ENCODE measurements at regions not wholly inside any gene's neighbourhood (a gene's known extent, or its start where the extent isn't known, plus 50 kb on each side); places are given as distances from the start of the nearest gene placed in this dataset.

GRCh38 chr7:8314566-8314965 lies 52.6 kb upstream of the ICA1 start:
- no peaks in the 10 kb centered on the region for H3K27me3 Mint-ChIP-seq (ENCODE audit: insufficient read depth)
- no peak overlapping the region for H3K9ac ChIP-seq (ENCODE audit: extremely low read depth, low read length, poor library complexity, severe bottlenecking)

GRCh38 chr7:8319115-8319514 lies 57.1 kb upstream of the ICA1 start:
- Histone ChIP-seq H3K27me3 (ENCODE audit: control insufficient read depth, insufficient read depth, low read length, poor library complexity, severe bottlenecking) (no peaks in the 10 kb centered on the region), H3K4me1 (ENCODE audit: control insufficient read depth, insufficient read depth, low read length) (peaks cover 13% of the 10 kb centered on the region), H3K9ac (ENCODE audit: extremely low read depth, low read length, poor library complexity, severe bottlenecking) (no peak overlapping the region), H3K27ac (ENCODE audit: low read depth, low read length) (no peak overlapping the region), H3K4me3 (ENCODE audit: low read length) (no peak overlapping the region), H3K36me3 (ENCODE audit: control insufficient read depth, insufficient read depth, low read length) (no peaks in the 10 kb centered on the region), H3K9me3 (ENCODE audit: control insufficient read depth, low read length) (peaks cover 20% of the 10 kb centered on the region)
- Mint-ChIP-seq H3K27me3 (ENCODE audit: insufficient read depth) (no peaks in the 10 kb centered on the region), H3K36me3 (ENCODE audit: low read depth) (peaks cover 19% of the 10 kb centered on the region), H3K4me1 (peaks cover 12% of the 10 kb centered on the region), H3K9me3 (peaks cover 20% of the 10 kb centered on the region), H3K4me3 (no peak overlapping the region), H3K27ac (no peak overlapping the region)
- 93 to 100% methylated on average over 1 of the region's 1 CpG for WGBS, 2 experiments (ENCODE audit: insufficient coverage in 1 of 2, insufficient read length in 1 of 2)
- DNase-seq: no peak
- no peak for TF ChIP-seq CTCF (conservative IDR thresholded peaks at IDR 0.05)

More at GRCh38 chr7:8314566-8314965, 52.6 kb upstream of the ICA1 start:
- no peak overlapping the region for H3K4me3 ChIP-seq (ENCODE audit: low read length)
- H3K27ac ChIP-seq (ENCODE audit: low read depth, low read length): no peak overlapping the region
- H3K27ac Mint-ChIP-seq: no peak overlapping the region
- H3K4me3 Mint-ChIP-seq: no peak overlapping the region
- peaks cover 19% of the 10 kb centered on the region for H3K36me3 Mint-ChIP-seq (ENCODE audit: low read depth)
- peaks cover 32% of the 10 kb centered on the region for H3K9me3 ChIP-seq (ENCODE audit: control insufficient read depth, low read length)
- H3K27me3 ChIP-seq (ENCODE audit: control insufficient read depth, insufficient read depth, low read length, poor library complexity, severe bottlenecking): no peaks in the 10 kb centered on the region
- no peak for DNase-seq
- no peaks in the 10 kb centered on the region for H3K4me1 Mint-ChIP-seq
- H3K4me1 ChIP-seq (ENCODE audit: control insufficient read depth, insufficient read depth, low read length): no peaks in the 10 kb centered on the region
- 87 to 88% methylated on average over 1 of the region's 1 CpG for WGBS, 2 experiments (ENCODE audit: insufficient coverage in 1 of 2, insufficient read length in 1 of 2)
- no peak for TF ChIP-seq CTCF (conservative IDR thresholded peaks at IDR 0.05)
- peaks cover 31% of the 10 kb centered on the region for H3K9me3 Mint-ChIP-seq
- no peaks in the 10 kb centered on the region for H3K36me3 ChIP-seq (ENCODE audit: control insufficient read depth, insufficient read depth, low read length)

GRCh38 chr7:8320174-8320573 lies 58.2 kb upstream of the ICA1 start:
- peaks cover 20% of the 10 kb centered on the region for H3K9me3 Mint-ChIP-seq
- no peak for TF ChIP-seq CTCF (conservative IDR thresholded peaks at IDR 0.05)
- DNase-seq: no peak
- Histone ChIP-seq H3K27ac (ENCODE audit: low read depth, low read length) (no peak overlapping the region), H3K4me1 (ENCODE audit: control insufficient read depth, insufficient read depth, low read length) (peaks cover 13% of the 10 kb centered on the region), H3K4me3 (ENCODE audit: low read length) (no peak overlapping the region), H3K9ac (ENCODE audit: extremely low read depth, low read length, poor library complexity, severe bottlenecking) (no peak overlapping the region), H3K9me3 (ENCODE audit: control insufficient read depth, low read length) (peaks cover 20% of the 10 kb centered on the region), H3K36me3 (ENCODE audit: control insufficient read depth, insufficient read depth, low read length) (no peaks in the 10 kb centered on the region), H3K27me3 (ENCODE audit: control insufficient read depth, insufficient read depth, low read length, poor library complexity, severe bottlenecking) (no peaks in the 10 kb centered on the region)
- 80 to 95% methylated on average over 1 of the region's 1 CpG for WGBS, 2 experiments (ENCODE audit: insufficient coverage in 1 of 2, insufficient read length in 1 of 2)
- no peak overlapping the region for H3K27ac Mint-ChIP-seq
- no peaks in the 10 kb centered on the region for H3K27me3 Mint-ChIP-seq (ENCODE audit: insufficient read depth)
- peaks cover 12% of the 10 kb centered on the region for H3K4me1 Mint-ChIP-seq
- H3K36me3 Mint-ChIP-seq (ENCODE audit: low read depth): peaks cover 27% of the 10 kb centered on the region
- H3K4me3 Mint-ChIP-seq: no peak overlapping the region

Measured in endodermal cell (in vitro differentiated cells).